OCI-LY7 (cell line): ENCODE measurements at regions not wholly inside any gene's neighbourhood (a gene's known extent, or its start where the extent isn't known, plus 50 kb on each side); places are given as distances from the start of the nearest gene placed in this dataset.

Experiments
- CTCF ChIP-seq: fragments of 200-600 bp; sonication (generic); conservative IDR thresholded peaks from 2 replicates; pipeline ENCODE4 v1.5.1; 2014; ENCODE audit warnings: mild to moderate bottlenecking, antibody characterized with exemption, low read length, moderate library complexity, mixed read lengths
- EZH2phosphoT487 ChIP-seq: fragments of 200-600 bp; sonication (generic); IDR thresholded peaks from 2 replicates; pipeline ENCODE4 v1.6.1; 2018; ENCODE audit warnings: low read depth, borderline replicate concordance, mild to moderate bottlenecking, mixed run types, antibody characterized with exemption, low read length, moderate library complexity, mixed read lengths

GRCh38 chr14:43735932-43736331 lies 771.2 kb downstream of the FSCB start:
- TF ChIP-seq EZH2phosphoT487 (no peak), CTCF (no peak)
